ENCODE measurements at regions not wholly inside any gene's neighbourhood (a gene's known extent, or its start where the extent isn't known, plus 50 kb on each side); places are given as distances from the start of the nearest gene placed in this dataset.

- H3K36me3 ChIP-seq = no peaks in the 10 kb centered on the region
- H3K4me3 ChIP-seq = no peak overlapping the region
- intact Hi-C loops (cut with DNase I; ENCODE audit: low total_unique reads) = no loop called here
- DNase-seq = no peak
- 72 to 90% (median 86%) methylated on average over 3 of the region's 3 CpGs for WGBS, 5 donors
- H3K27ac ChIP-seq = no peak overlapping the region
- peaks cover 3 to 30% (median 19%) of the 10 kb centered on the region in 8 donors for H3K9me3 ChIP-seq
- H3K27me3 ChIP-seq (replicated peaks in 1 of 7) = no peaks in the 10 kb centered on the region
- TF ChIP-seq POLR2A (IDR thresholded peaks at IDR 0.05) = no peak
- TF ChIP-seq, protein P1, sequence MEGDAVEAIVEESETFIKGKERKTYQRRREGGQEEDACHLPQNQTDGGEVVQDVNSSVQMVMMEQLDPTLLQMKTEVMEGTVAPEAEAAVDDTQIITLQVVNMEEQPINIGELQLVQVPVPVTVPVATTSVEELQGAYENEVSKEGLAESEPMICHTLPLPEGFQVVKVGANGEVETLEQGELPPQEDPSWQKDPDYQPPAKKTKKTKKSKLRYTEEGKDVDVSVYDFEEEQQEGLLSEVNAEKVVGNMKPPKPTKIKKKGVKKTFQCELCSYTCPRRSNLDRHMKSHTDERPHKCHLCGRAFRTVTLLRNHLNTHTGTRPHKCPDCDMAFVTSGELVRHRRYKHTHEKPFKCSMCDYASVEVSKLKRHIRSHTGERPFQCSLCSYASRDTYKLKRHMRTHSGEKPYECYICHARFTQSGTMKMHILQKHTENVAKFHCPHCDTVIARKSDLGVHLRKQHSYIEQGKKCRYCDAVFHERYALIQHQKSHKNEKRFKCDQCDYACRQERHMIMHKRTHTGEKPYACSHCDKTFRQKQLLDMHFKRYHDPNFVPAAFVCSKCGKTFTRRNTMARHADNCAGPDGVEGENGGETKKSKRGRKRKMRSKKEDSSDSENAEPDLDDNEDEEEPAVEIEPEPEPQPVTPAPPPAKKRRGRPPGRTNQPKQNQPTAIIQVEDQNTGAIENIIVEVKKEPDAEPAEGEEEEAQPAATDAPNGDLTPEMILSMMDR (IDR thresholded peaks at IDR 0.05 in 8 of 11, conservative IDR thresholded peaks at IDR 0.05 in 3 of 11) = no peak
- no peak for TF ChIP-seq POLR2AphosphoS5 (IDR thresholded peaks at IDR 0.05)
- H3K4me1 ChIP-seq = no peaks in the 10 kb centered on the region
These were observed 64.3 kb upstream of the VANGL1 start for GRCh38 chr1:115577513-115577912.

- Histone ChIP-seq H3K4me1 (no peaks in the 10 kb centered on the region), H3K27me3 (replicated peaks in 1 of 7) (no peaks in the 10 kb centered on the region), H3K9me3 (peaks cover 3 to 41% (median 26%) of the 10 kb centered on the region in 8 donors), H3K27ac (no peak overlapping the region), H3K36me3 (no peaks in the 10 kb centered on the region), H3K4me3 (no peak overlapping the region)
- no peak for DNase-seq
- intact Hi-C loops (cut with DNase I; ENCODE audit: low total_unique reads) = no loop called here
- TF ChIP-seq, protein P1 (IDR thresholded peaks at IDR 0.05 in 8 of 11, conservative IDR thresholded peaks at IDR 0.05 in 3 of 11) = no peak
- TF ChIP-seq POLR2AphosphoS5 (IDR thresholded peaks at IDR 0.05) (no peak), POLR2A (IDR thresholded peaks at IDR 0.05) (no peak)
These were observed 66.1 kb upstream of the VANGL1 start for GRCh38 chr1:115575661-115576060.

DNA sequence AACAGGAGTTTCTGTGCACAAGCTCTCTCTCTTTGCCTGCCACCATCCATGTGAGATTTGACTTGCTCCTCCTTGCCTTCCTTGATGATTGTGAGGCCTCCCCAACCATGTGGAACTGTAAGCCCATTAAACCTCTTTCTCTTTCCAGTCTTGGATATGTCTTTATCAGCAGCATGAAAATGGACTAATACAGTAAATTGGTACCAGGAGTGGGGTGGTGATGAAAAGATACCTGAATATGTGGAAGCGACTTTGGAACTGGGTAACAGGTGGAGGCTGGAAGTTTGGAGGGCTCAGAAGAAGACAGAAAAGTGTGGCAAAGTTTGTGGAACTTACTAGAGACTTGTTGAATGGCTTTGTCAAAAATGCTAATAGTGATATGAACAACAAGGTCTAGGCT is 69.1 kb upstream of the VANGL1 start:
- intact Hi-C loops (cut with DNase I; ENCODE audit: low total_unique reads) = no loop called here
- Histone ChIP-seq H3K36me3 (no peaks in the 10 kb centered on the region), H3K27me3 (replicated peaks in 1 of 7) (no peaks in the 10 kb centered on the region), H3K4me3 (no peak overlapping the region), H3K4me1 (no peaks in the 10 kb centered on the region), H3K27ac (no peak overlapping the region), H3K9me3 (peaks cover 3 to 38% (median 30%) of the 10 kb centered on the region in 8 donors)
- DNase-seq = no peak
- no peak for TF ChIP-seq POLR2A (IDR thresholded peaks at IDR 0.05)
- TF ChIP-seq POLR2AphosphoS5 (IDR thresholded peaks at IDR 0.05) = no peak
- TF ChIP-seq, protein P1 (IDR thresholded peaks at IDR 0.05 in 8 of 11, conservative IDR thresholded peaks at IDR 0.05 in 3 of 11) = no peak
- 35 to 97% (median 86%) methylated on average over 1 of the region's 1 CpG for WGBS, 5 donors

DNA sequence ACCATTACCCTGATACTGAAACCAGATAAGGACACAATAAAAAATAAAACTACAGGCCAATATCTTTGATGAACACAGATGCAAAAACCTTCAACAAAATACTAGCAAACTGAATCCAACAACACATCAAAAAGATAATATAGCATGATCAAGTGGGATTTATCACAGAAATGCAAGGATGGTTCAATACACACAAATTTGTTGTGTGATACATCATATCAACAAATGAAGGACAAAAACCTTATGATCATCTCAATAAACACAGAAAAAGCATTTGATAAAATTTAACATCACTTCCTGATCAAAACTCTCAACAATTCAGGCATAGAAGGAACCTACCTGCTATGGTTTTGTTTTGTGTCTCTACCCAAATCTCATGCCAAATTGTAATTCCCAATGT is 74.3 kb upstream of the VANGL1 start:
- DNase-seq = no peak
- no peaks in the 10 kb centered on the region for H3K36me3 ChIP-seq
- H3K27ac ChIP-seq = no peak overlapping the region
- peaks cover 0 to 26% (median 7%) of the 10 kb centered on the region in 7 donors for H3K27me3 ChIP-seq (replicated peaks in 1 of 7)
- intact Hi-C loops (cut with DNase I; ENCODE audit: low total_unique reads) = no loop called here
- TF ChIP-seq, protein P1 (IDR thresholded peaks at IDR 0.05 in 8 of 11, conservative IDR thresholded peaks at IDR 0.05 in 3 of 11) = no peak
- TF ChIP-seq POLR2AphosphoS5 (IDR thresholded peaks at IDR 0.05) (no peak), POLR2A (IDR thresholded peaks at IDR 0.05) (no peak)
- no peaks in the 10 kb centered on the region for H3K4me1 ChIP-seq
- H3K4me3 ChIP-seq = no peak overlapping the region
- peaks cover 2 to 37% (median 25%) of the 10 kb centered on the region in 8 donors for H3K9me3 ChIP-seq
